ENCODE measurements at regions not wholly inside any gene's neighbourhood (a gene's known extent, or its start where the extent isn't known, plus 50 kb on each side); places are given as distances from the start of the nearest gene placed in this dataset.

GRCh38 chr22:48515571-48516200 is 1312.0 kb downstream of the BRD1 start:
- no peak for DNase-seq (ENCODE audit: low read depth in 4 of 4, low spot score in 3 of 4)

DNA sequence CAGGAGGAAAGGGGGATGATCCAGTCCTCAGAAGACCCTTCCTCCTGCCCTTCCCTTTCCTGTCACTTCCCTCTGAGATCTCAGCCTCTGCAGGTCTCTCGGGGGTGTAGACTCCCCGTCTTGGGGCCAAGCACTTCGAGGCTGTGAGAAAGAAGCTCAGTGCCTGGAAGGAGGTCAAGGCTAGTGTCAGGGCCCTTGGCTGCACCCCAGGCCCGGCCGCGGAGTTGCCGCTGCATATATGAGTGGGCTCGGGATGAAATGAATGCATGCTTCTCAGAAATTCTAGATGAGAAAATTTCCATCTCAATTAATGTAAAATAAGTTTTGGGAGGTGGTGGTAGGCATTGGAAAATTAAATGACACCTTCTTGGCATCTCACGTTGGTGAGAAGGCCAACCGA is 1313.7 kb downstream of the BRD1 start:
- DNase-seq (ENCODE audit: low read depth in 4 of 4, low spot score in 3 of 4): no peak

GRCh38 chr22:48513446-48513845 is 1314.2 kb downstream of the BRD1 start:
- DNase-seq (ENCODE audit: low read depth in 4 of 4, low spot score in 3 of 4): no peak

GRCh38 chr22:48511781-48512327 is 1315.8 kb downstream of the BRD1 start:
- no peak for DNase-seq (ENCODE audit: low read depth in 4 of 4, low spot score in 3 of 4)

- no peak for DNase-seq (ENCODE audit: low read depth in 4 of 4, low spot score in 3 of 4)
Observed at GRCh38 chr22:48511211-48511610, 1316.5 kb downstream of the BRD1 start.

DNA sequence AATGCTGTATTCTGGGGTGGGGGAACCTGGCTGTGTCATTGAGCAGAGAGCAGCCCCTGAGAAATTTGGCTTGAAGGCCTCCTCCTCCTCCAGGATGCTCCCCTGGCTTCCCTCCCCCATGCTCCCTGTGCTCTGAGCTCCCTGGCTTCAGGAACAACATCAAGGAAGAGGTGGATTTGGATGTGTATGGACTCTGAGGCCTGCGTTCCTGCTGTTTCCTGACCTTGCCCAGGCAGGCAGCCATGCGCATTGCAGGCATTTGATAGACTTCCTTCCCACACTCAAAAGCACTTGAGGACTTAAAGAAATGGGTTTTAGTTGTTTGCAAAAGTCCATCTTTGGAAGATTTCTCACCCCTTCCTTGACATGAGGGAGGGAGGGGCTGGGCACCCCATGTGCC is 1317.1 kb downstream of the BRD1 start:
- DNase-seq (ENCODE audit: low read depth in 4 of 4, low spot score in 3 of 4): no peak

DNA sequence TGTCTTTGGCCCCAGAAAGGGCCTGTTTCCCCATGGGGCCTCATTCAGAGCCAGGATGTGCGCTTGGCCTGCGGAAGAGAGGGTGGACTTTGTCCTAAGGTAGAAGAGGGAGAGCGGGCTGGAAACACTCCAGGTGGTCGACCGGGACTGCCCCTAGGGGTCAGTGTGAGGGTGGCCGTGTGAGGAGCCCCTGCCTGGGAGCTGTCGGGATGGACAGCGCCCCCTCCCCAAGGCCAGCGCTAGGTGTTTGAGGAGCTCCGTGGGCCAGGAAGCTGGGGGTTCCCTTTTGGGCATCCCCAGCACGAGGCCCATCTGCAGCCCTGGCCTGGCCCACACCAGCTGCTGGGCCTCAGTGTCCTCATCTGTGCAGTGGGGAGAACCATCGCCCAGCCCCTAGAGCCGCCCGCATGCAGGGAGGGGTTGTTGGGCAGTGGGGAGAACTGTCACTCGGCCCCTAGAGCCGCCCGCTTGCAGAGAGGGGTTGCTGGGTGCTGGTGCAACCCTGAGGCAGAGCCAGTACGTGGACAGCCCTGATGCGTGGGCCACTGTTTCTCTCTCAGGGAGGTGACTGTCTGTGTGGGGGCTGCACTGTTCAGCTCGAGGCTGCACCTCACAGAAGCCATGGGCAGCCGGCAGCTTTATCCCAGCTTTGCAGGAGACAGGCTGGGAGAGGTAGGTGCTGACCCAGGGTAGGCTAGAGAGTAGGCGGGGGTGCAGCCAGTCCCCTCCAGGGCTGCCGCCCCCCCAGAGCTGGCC is 1319.9 kb downstream of the BRD1 start:
- no peak for DNase-seq (ENCODE audit: low read depth in 4 of 4, low spot score in 3 of 4)

DNA sequence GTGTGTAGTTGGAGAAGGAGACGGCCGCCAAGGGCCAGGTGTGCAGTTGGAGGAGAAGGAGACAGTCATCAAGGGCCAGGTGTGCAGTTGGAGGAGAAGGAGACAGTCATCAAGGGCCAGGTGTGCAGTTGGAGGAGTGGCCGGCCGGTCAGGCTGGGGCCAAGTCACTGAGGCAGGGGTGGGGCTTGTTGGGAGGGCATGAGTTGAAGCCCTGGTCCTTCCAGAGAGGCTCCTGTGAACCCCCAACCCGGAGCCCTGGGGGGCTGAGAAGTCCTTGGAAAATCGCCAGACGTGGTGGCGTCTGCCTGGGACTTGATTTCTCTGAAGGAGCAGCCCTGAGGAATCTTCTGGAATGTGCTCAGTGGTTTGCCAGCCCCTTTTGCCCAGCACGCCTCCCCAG is 1320.5 kb downstream of the BRD1 start:
- no peak for DNase-seq (ENCODE audit: low read depth in 4 of 4, low spot score in 3 of 4)

- DNase-seq (ENCODE audit: low read depth in 4 of 4, low spot score in 3 of 4): no peak
Observed at GRCh38 chr22:48506506-48507145, 1321.0 kb downstream of the BRD1 start.

- no peak for DNase-seq (ENCODE audit: low read depth in 4 of 4, low spot score in 3 of 4)
Observed at GRCh38 chr22:48505891-48506290, 1321.8 kb downstream of the BRD1 start.

GRCh38 chr22:48504519-48505140 is 1323.0 kb downstream of the BRD1 start:
- no peak for DNase-seq (ENCODE audit: low read depth in 4 of 4, low spot score in 3 of 4)

DNA sequence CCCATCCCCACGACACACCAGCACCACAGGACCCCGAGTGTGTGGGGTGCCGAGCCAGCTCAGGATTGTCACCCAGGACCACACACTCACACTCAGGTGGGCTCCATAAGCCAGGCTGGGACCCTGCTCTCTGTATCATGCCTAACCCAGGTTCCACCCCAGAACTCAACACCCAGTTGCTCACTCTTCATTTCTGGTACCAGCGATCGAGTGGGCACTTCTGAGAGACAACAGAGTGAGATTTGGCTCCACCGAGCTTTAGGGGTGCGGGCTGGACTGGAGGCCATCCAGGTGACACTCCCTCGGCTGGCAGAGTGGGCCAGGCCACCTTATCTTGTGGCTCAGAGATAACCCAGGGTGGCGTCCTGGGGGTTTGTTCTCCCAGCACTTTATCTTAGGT is 1323.8 kb downstream of the BRD1 start:
- DNase-seq (ENCODE audit: low read depth in 4 of 4, low spot score in 3 of 4): no peak

GRCh38 chr22:48503035-48503625 is 1324.5 kb downstream of the BRD1 start:
- no peak for DNase-seq (ENCODE audit: low read depth in 4 of 4, low spot score in 3 of 4)

DNA sequence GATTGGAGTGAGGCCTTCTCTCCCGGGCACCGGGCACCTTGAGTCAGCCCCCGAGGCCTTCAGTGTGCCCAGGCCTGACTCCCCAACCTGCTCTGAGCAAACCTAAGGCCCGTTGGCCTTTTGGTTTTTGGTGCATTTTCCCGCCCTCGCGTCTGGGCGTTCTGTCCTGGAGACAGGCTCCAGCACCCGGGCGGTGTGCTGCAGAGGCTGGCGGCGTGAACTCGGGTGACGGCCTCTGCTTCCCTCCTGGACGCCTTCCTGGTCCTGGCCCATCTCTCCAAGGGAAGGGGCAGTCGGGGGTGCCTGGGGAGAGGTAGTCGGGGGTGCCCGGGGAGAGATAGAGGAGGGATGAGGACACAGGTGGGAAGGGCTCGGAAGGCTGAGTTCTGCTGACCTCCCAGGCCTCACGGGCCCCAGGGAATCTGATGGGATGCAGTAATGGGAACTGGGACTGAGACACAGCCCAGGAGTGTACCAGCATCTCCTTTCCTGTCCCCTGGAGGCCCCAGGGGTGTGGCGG is 1326.4 kb downstream of the BRD1 start:
- no peak for DNase-seq (ENCODE audit: low read depth in 4 of 4, low spot score in 3 of 4)

GRCh38 chr22:48500471-48501230 is 1327.0 kb downstream of the BRD1 start:
- DNase-seq (ENCODE audit: low read depth in 4 of 4, low spot score in 3 of 4): no peak

- no peak for DNase-seq (ENCODE audit: low read depth in 4 of 4, low spot score in 3 of 4)
Observed at GRCh38 chr22:48499456-48500425, 1327.9 kb downstream of the BRD1 start.

DNA sequence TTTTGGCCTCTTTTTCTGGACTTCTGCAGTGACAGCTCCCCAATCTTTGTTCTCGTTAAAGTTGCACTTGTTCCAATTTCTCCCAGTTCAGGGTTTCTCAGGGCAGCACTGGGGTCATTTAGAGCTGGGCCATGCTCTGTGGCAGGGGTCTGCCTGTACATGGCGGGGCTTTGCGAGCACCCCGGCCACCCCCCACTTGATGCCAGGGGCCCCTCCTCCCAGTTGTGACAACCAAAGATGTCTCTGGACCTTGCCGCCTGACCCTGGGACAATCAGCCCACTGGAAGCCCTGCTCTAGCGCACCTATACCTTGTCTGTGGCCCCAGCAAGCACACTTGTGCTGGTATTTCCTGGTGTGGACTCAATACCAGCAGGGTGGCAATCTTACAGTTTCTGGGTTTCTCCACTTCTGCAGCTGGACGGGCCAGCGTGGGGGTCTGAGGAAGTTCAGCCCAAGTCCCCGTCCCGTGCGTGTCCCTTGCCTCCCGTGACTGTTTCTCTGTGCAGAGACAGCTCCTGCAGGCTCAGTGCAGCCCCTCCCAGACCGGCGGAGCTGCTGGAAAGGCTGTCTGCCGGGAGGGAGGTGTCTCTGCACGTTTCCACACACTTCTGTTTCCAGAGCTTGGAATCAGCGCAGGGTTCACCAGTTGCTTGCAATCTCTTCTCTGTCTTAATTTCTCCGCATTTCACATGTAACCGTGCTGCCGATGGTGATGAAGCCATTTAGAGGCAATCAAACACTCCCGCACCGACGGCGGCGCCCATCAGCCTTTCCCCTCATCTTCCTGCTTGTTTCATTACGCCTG is 1328.9 kb downstream of the BRD1 start:
- no peak for DNase-seq (ENCODE audit: low read depth in 4 of 4, low spot score in 3 of 4)
